ENCODE measurements at regions not wholly inside any gene's neighbourhood (a gene's known extent, or its start where the extent isn't known, plus 50 kb on each side); places are given as distances from the start of the nearest gene placed in this dataset.

DNA sequence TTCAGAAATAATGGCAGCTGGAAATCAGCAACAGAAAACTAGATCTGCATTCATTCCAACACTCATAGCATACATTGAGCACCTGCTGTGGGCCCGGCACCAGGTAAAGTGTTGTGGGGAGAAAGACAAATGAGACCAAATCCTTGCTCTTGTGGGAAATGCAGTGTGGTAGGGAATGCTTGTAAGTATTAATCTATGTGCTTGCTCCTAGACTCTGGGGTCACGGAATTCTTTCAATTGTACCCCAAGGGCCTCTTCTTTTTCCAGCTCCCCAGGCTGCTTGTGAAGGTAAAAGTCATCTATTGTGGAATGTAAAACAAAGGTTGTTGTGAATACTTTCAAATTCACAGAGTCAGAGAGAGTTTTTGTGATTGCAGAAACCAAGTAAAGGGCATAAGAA lies 501.9 kb downstream of the CDK5RAP2 start:
- no peaks in the 10 kb centered on the region for H4K20me1 ChIP-seq (ENCODE audit: insufficient read depth, low read length)
- Mint-ChIP-seq H3K4me3 (no peak overlapping the region), H3K9me3 (peaks cover 0 to 10% (median 2%) of the 10 kb centered on the region in 7 donors), H3K4me1 (no peaks in the 10 kb centered on the region), H3K27ac (no peak overlapping the region), H3K27me3 (ENCODE audit: low read depth in 3 of 3) (peaks cover 1 to 2% (median 2%) of the 10 kb centered on the region in 3 donors), H3K36me3 (no peaks in the 10 kb centered on the region)
- H3K4me1 ChIP-seq (ENCODE audit: control insufficient read depth in 1 of 2, insufficient read depth in 2 of 2, low read length in 2 of 2): no peaks in the 10 kb centered on the region
- H2AFZ ChIP-seq (ENCODE audit: insufficient read depth, low read depth, low read length, poor library complexity, severe bottlenecking): no peak overlapping the region
- no CpG with 5 or more reads among the region's 2 CpGs for WGBS (ENCODE audit: insufficient coverage)
- DNase-seq: no peak
- intact Hi-C loops (cut with micrococcal nuclease): no loop called here
- no peaks in the 10 kb centered on the region for H3K27me3 ChIP-seq (ENCODE audit: control insufficient read depth in 2 of 2, insufficient read depth in 2 of 2, low read length in 2 of 2)
- TF ChIP-seq, protein P1, sequence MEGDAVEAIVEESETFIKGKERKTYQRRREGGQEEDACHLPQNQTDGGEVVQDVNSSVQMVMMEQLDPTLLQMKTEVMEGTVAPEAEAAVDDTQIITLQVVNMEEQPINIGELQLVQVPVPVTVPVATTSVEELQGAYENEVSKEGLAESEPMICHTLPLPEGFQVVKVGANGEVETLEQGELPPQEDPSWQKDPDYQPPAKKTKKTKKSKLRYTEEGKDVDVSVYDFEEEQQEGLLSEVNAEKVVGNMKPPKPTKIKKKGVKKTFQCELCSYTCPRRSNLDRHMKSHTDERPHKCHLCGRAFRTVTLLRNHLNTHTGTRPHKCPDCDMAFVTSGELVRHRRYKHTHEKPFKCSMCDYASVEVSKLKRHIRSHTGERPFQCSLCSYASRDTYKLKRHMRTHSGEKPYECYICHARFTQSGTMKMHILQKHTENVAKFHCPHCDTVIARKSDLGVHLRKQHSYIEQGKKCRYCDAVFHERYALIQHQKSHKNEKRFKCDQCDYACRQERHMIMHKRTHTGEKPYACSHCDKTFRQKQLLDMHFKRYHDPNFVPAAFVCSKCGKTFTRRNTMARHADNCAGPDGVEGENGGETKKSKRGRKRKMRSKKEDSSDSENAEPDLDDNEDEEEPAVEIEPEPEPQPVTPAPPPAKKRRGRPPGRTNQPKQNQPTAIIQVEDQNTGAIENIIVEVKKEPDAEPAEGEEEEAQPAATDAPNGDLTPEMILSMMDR (IDR thresholded peaks at IDR 0.05): no peak
- no peaks in the 10 kb centered on the region for H3K79me2 ChIP-seq (ENCODE audit: insufficient read depth, low read length)
- no peak overlapping the region for H3K27ac ChIP-seq (ENCODE audit: low read depth in 1 of 2, low read length in 2 of 2)
- no peaks in the 10 kb centered on the region for H3K36me3 ChIP-seq (replicated peaks in 1 of 2; ENCODE audit: control insufficient read depth in 1 of 2, insufficient read depth in 2 of 2, low read length in 2 of 2)
- no peak overlapping the region for H3K9ac ChIP-seq (ENCODE audit: insufficient read depth, low read length, poor library complexity, severe bottlenecking)
- no peak overlapping the region for H3K4me3 ChIP-seq (replicated peaks in 1 of 3; ENCODE audit: low read depth in 2 of 3, low read length in 3 of 3)
- H3K4me2 ChIP-seq (replicated peaks; ENCODE audit: extremely low read depth, low read length, poor library complexity, severe bottlenecking): no peak overlapping the region
- peaks cover 1% of the 10 kb centered on the region in 2 donors for H3K9me3 ChIP-seq (replicated peaks in 1 of 2; ENCODE audit: control insufficient read depth in 1 of 2, insufficient read depth in 1 of 2, low read length in 2 of 2)

GRCh38 chr9:120071760-120072159 lies 508.2 kb downstream of the CDK5RAP2 start:
- Histone ChIP-seq H3K27me3 (ENCODE audit: control insufficient read depth in 2 of 2, insufficient read depth in 2 of 2, low read length in 2 of 2) (no peaks in the 10 kb centered on the region), H2AFZ (ENCODE audit: insufficient read depth, low read depth, low read length, poor library complexity, severe bottlenecking) (no peak overlapping the region), H3K9me3 (replicated peaks in 1 of 2; ENCODE audit: control insufficient read depth in 1 of 2, insufficient read depth in 1 of 2, low read length in 2 of 2) (no peaks in the 10 kb centered on the region), H3K9ac (ENCODE audit: insufficient read depth, low read length, poor library complexity, severe bottlenecking) (no peak overlapping the region), H3K4me2 (replicated peaks; ENCODE audit: extremely low read depth, low read length, poor library complexity, severe bottlenecking) (no peak overlapping the region), H3K36me3 (replicated peaks in 1 of 2; ENCODE audit: control insufficient read depth in 1 of 2, insufficient read depth in 2 of 2, low read length in 2 of 2) (no peaks in the 10 kb centered on the region), H3K4me3 (replicated peaks in 1 of 3; ENCODE audit: low read depth in 2 of 3, low read length in 3 of 3) (no peak overlapping the region), H3K27ac (ENCODE audit: low read depth in 1 of 2, low read length in 2 of 2) (no peak overlapping the region), H4K20me1 (ENCODE audit: insufficient read depth, low read length) (no peaks in the 10 kb centered on the region), H3K4me1 (ENCODE audit: control insufficient read depth in 1 of 2, insufficient read depth in 2 of 2, low read length in 2 of 2) (no peaks in the 10 kb centered on the region), H3K79me2 (ENCODE audit: insufficient read depth, low read length) (no peaks in the 10 kb centered on the region)
- H3K36me3 Mint-ChIP-seq: no peaks in the 10 kb centered on the region
- H3K4me3 Mint-ChIP-seq: no peak overlapping the region
- TF ChIP-seq, protein P1 (IDR thresholded peaks at IDR 0.05): no peak
- no peak overlapping the region for H3K27ac Mint-ChIP-seq
- H3K27me3 Mint-ChIP-seq (ENCODE audit: low read depth in 3 of 3): peaks cover 1 to 4% (median 3%) of the 10 kb centered on the region in 3 donors
- no peaks in the 10 kb centered on the region for H3K4me1 Mint-ChIP-seq
- no peak for DNase-seq
- 82% methylated on average over 2 of the region's 4 CpGs for WGBS (ENCODE audit: insufficient coverage)
- intact Hi-C loops (cut with micrococcal nuclease): no loop called here
- H3K9me3 Mint-ChIP-seq: peaks cover 0 to 9% (median 1%) of the 10 kb centered on the region in 7 donors

Data from CD14-positive monocyte (primary cell).